GM13977 (cell line): ENCODE measurements at regions not wholly inside any gene's neighbourhood (a gene's known extent, or its start where the extent isn't known, plus 50 kb on each side); places are given as distances from the start of the nearest gene placed in this dataset.

ENCODE experiments used
- DNase-seq: peaks from one replicate; pipeline ENCODE4 v3.0.0; 2012; ENCODE audit warnings: low spot score
- CTCF ChIP-seq: IDR thresholded peaks from 2 replicates; pipeline ENCODE4 v1.5.1; 2012; ENCODE audit warnings: mild to moderate bottlenecking, control low read depth; ENCODE audit not compliant: insufficient read depth; ENCODE audit errors: extremely low read depth, missing control alignments
- in situ Hi-C: fragments of 300-500 bp; cut with MboI; formaldehyde crosslinking; loops from one replicate; pipeline ENCODE4 v1.12.0; 2022; ENCODE audit warnings: low sequenced_read_pairs, low pct_unique_long_range_greater_than_20kb, mixed read lengths, inconsistent platforms; ENCODE audit not compliant: unreplicated experiment

- TF ChIP-seq CTCF: no peak
- no peak for DNase-seq
- in situ Hi-C loops: loop anchor here (25.0 kb wide), 1 partner anchor 268 kb away; no protein-coding TSS in a partner anchor
Measured at GRCh38 chr12:107144441-107144840, 51.1 kb upstream of the CRY1 start.

DNA sequence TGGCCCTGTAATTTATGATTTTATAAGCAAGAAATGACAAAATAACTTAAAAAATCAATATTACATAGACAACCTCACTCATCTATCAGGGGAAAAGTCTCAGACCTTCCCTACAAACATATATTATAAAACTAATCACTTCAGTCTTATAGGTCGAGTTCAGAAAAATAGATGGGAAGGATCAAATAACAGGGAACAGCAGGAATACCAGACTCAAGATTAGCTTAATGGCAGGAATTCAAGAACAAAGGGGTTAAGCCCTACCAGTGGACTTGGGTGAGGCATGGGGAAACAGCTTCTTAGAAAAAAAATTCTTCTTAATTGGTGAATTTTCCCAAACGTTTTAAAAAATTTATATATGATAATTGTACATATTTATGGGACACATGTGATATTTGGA lies 51.6 kb upstream of the CRY1 start:
- in situ Hi-C loops: loop anchor here (25.0 kb wide), 1 partner anchor 267 kb away; no protein-coding TSS in a partner anchor
- no peak for DNase-seq

DNA sequence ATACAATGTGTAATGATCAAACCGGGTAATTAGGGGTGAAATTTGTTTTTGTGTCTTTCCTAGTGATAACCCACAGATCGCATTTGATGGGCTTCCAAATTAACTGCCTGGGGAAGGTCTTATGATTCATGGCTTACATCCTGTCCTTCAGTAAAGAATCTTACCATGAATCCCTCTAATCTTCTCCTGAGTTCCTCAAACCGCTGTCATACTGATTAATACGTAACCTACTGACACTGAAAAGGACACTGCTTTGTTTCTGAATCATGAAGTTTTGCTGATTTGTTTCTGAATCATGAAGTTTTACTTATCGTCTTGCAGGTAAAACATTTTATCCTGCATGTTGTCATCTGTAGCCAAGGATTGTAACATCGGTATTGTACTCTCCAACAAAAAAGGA lies 52.0 kb upstream of the CRY1 start:
- DNase-seq: no peak
- no peak for TF ChIP-seq CTCF
- in situ Hi-C loops: loop anchor here (25.0 kb wide), 1 partner anchor 267 kb away; no protein-coding TSS in a partner anchor

More for the DNA sequence above, 51.6 kb upstream of the CRY1 start:
- TF ChIP-seq CTCF: no peak

- TF ChIP-seq CTCF: no peak
- in situ Hi-C loops: loop anchor here (25.0 kb wide), 1 partner anchor 264 kb away; no protein-coding TSS in a partner anchor
- no peak for DNase-seq
Measured at GRCh38 chr12:107148107-107148506, 54.8 kb upstream of the CRY1 start.

DNA sequence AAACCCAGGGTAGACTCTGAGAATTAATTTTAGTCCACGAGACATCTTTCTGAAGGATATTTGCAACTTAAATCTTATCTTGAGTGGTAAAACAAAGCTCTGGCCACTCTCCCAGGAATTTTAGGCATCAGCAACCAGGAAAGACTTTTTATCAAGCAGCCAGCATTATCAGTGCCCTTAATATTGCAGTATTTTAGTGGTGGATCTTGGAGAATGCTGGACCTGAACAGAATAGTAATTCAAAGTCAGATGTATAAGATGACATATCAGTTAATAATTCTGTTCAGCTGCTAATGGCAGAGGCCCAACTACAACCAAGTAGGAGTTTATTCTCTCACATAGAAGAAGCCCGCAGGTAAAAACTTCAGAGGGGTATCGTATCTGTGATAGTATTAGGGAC lies 59.0 kb upstream of the CRY1 start:
- no peak for DNase-seq
- in situ Hi-C loops: no loop called here
- no peak for TF ChIP-seq CTCF

GRCh38 chr12:107159384-107159900 lies 66.1 kb upstream of the CRY1 start:
- DNase-seq: no peak
- in situ Hi-C loops: no loop called here
- no peak for TF ChIP-seq CTCF
